Stimulated activated CD8-positive, alpha-beta memory T cell treated with anti-CD3 and anti-CD28 coated beads, Interleukin-12 subunit alpha, Interleukin-12 subunit beta, amount 100 ng/mL, for 1 hour (primary cell): ENCODE measurements at regions not wholly inside any gene's neighbourhood (a gene's known extent, or its start where the extent isn't known, plus 50 kb on each side); places are given as distances from the start of the nearest gene placed in this dataset.
"Not testable (repeated sequence)": the region's sequence is repeated elsewhere in the genome, so short reads cannot be mapped to it uniquely, and the experiment has no call there.

Experiments
- DNase-seq: peaks from one replicate; pipeline ENCODE4 v3.0.0-alpha.2; 2020; ENCODE audit warnings: low read depth

DNA sequence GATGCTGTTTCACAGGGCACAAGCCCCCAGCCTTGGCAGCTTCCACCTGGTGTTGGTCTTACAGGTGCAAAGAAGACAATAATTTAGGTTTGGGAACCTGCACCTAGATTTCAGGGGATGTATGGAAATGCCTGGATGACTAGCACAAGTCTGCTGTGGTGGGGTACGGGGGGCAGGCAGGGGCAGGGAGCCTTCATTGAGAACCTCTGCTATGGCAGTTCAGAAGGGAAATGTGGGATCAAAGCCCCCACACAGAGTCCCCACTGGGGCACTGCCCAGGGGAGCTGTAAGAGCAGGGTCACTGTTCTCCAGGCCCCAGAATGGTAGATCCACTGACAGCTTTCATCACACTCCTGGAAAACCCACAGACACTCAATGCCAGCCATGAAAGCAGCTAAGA lies 686.5 kb downstream of the FAM181B start:
- DNase-seq = no peak

DNA sequence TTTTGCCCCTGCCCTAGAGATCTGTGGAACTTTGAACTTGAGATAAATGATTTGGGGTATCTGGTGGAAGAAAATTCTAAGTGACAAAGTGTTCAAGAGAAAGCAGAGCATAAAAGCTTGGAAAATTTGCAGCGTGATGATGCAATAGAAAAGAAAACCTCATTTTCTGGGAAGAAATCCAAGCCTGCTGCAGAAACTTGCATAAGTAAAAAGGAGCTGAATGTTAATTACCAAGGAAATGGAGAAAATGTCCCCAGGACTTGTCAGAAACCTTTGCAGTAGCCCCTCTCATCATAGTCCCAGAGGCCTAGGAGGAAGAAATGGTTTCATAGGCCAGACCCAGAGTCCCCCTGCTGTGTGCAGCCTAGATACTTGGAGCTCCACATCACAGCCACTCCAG lies 686.9 kb downstream of the FAM181B start:
- no peak for DNase-seq

DNA sequence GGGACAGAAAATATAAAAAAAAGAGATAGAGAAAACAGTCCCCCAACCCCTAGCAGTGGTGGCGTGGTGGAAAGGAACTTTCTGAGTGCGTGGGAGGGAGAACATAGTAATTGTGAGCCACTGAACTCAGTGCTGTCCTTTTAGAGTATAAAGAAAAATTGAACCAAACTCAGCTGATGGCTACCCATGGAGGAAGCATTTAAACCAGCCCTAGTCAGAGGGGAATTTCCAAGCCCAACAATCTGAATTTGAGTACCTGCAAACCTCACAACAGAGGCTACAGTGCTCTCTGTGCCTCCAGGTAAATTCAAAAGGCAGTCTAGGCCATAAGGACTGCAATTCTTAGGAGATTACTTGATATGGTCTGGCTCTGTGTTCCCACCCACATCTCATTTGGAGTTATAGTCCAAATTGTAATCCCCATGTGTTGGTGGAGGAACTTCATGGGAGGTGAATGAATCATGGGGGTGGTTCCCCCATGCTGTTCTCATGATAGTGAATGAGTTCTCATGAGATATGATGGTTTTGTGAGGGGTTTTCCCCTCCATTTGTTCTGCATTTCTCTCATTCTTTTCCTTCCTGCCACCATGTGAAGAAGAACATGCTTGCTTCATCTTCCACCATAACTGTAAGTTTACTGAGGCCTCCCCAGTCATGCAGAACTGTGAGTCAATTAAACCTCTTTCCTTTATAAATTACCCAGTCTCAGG lies 687.8 kb downstream of the FAM181B start:
- no peak for DNase-seq

DNA sequence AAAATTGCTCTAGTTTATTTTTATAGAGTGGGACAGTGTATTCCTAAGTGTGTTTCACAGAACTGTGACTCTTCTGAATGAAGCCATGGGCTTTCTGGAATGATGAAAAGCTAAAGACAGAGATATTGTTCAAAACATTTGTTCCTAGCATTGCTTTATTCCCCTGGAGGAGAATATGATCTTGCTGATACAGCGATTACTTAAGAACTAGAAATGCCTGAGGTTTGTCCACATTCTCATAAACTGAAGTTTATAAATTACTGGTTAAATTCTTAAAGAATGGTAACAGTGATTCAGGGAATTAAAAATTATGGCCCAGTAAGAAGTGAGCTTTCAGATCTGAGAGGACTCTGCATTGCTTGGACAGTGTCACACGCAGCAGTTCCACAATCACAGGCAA lies 690.3 kb downstream of the FAM181B start:
- no peak for DNase-seq

DNA sequence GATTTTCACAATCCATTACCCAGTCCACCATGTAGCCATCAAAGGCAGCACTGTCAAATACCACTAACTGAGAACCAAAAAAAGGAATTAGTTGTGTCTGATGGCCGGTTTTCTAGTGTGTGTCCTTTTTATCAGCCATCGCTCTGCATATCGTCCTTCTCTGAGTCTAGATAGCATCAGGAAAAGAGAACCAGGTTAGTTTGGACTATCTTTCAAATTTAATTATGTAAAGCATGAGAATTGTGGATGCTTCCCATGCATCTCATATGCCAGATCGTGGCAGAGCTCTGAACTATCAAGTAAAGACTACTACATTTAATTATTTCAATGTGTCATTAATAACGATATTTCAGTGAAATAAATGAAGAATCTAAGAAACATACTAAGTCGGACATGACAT lies 691.9 kb downstream of the FAM181B start:
- DNase-seq = no peak

DNA sequence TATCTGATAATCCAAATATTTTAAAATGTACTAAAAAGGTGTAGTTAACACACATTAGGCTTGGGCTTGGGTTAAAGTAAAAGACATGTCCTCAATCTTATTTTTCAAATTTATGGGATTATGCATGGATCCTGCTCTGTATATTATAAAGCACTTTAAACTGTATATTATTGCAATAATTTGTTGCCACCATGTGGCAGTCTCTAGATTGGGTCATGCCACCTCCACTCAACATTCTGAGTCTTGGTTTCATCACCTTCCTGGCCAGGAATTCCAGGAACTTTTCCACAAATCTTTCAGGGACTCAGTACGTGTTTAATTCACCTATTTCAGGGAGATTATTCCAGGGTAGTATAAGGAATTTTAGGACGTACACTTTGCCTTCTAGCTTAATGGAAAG lies 695.5 kb downstream of the FAM181B start:
- no peak for DNase-seq

DNA sequence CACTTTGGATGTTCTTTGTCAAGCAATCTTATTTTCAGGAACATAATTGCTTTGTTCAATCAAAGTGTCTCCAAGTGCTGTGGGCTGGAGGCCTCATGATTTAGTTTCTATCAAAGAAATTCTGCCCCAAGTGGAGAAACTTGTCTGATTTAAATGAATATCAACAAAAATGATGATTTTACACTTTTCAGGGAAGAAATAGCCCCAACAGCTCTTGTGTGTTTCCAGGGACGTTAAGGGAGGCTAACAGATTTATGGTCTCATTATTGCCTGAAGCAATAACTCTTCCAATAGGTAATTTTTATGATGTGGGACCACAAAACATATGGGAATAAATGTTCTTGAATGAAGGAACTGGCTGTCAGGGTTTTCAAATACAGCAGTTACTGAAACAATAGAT lies 699.1 kb downstream of the FAM181B start:
- DNase-seq = no peak

DNA sequence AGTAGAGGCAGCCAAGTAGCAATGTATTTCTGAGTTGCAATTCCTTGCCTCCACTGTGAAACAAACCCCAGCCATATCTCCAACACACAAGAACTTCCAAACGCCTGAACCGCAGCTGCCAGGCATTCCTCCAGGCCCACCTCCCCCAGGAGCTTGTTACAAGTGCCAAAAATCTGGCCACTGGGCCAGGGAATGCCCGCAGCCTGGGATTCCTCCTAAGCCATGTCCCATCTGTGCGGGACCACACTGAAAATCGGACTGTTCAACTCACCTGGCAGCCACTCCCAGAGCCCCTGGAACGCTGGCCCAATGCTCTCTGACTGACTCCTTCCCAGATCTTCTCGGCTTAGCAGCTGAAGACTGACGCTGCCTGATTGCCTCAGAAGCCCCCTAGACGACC lies 706.3 kb downstream of the FAM181B start:
- not testable (repeated sequence) for DNase-seq

DNA sequence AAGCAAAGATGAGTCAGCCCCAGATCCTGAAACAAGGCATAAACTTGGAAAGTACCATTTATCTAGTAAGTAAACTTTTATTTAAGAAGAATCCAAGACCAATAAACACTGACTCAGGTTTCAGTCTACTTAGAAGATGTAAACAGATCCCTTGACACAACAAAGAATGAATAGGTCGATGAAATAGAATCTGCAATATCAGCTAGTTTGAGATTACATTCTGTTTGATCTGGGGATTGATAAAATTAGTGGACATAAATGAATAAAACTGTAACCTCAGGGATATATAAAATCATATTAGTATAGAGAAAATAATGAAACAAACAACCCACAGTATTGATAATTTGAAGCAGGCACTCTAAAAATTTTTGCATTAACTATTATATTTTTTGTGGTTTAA lies 708.9 kb downstream of the FAM181B start:
- DNase-seq = no peak

DNA sequence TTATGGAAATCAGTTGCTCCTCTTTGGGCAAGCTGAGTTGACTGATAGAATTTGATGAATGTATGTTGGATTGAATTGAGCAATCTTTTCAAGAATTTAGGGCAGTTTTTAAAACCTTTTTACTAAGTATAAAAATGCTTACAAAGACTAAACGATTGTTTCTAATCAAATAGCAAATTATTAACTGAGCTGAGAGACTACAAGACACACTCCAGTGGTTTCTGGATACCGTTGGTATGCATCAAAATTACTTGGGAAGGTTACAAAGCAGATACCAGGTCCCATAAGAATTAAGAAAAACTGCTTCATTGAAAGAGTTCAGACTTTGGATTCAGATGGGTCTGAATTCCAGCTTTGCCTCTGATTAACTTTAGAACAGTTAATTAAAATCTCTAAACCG lies 721.4 kb downstream of the FAM181B start:
- no peak for DNase-seq

DNA sequence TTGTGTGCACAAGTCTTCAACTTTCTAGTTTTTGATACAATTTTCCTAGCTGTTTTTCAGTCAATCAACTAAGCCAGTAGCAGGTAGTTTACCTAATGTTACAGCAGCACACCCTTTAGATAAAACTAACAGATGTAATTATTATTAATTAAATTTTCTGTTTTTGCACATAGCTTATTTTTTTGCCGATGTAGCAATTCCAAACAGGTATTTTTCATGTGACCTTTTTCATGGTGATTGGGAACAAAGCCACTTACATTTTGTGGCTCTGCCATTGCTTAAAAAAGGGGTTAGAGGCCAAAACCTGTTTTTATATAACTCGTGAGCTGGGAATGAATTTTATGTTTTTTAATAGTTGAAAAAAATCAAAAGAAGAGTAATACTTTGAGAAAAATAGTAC lies 724.5 kb downstream of the FAM181B start:
- DNase-seq = no peak

DNA sequence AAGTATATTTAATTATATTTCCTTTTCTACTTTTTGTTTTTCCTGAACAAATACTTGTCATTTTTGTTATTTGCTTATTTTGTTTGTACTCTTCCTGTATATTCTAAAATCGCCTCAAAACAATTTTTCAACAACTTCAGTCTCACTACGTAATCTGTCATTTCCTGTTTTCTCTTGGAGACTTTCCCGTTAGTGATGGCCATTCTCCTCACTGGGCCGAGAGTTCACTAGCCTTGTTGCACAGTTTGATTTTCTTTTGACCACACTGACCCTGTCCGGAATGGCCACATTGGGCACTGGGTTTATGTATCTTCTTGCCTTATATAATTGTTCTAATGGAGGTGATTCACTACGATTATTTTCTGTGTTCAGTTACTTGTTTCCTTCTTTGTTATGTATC lies 726.1 kb downstream of the FAM181B start:
- no peak for DNase-seq

DNA sequence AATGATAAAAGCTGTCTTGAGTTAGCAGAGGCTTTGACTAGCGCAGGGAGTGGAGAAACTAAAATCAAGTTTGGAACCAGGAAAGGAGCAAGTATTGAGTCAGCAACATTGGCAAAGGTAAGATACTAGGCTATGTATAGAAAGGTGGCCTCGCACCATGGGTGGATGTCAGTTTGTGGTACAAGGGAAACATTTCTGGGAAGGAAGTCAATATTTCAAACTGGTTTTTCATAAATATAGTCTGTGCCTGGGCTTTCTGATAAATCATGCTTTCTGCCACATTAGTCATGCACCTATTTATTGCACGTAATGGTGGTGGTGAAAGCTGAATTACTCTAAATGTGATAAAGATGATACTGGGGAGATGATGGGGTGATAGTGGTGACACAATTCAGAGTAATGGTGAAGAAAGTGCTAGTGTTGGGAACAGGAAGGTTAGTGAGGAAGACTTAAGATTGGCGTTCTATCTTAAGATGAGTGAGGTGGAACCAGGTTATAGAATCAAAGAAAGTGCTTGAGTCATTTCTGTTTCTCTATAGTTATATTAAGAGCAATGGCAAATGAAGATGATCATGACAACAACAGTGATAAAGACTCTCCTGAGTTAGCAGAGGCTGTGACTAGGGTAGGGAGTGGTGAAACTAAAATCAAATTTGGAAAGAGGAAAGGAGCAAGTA lies 729.0 kb downstream of the FAM181B start:
- DNase-seq = no peak

DNA sequence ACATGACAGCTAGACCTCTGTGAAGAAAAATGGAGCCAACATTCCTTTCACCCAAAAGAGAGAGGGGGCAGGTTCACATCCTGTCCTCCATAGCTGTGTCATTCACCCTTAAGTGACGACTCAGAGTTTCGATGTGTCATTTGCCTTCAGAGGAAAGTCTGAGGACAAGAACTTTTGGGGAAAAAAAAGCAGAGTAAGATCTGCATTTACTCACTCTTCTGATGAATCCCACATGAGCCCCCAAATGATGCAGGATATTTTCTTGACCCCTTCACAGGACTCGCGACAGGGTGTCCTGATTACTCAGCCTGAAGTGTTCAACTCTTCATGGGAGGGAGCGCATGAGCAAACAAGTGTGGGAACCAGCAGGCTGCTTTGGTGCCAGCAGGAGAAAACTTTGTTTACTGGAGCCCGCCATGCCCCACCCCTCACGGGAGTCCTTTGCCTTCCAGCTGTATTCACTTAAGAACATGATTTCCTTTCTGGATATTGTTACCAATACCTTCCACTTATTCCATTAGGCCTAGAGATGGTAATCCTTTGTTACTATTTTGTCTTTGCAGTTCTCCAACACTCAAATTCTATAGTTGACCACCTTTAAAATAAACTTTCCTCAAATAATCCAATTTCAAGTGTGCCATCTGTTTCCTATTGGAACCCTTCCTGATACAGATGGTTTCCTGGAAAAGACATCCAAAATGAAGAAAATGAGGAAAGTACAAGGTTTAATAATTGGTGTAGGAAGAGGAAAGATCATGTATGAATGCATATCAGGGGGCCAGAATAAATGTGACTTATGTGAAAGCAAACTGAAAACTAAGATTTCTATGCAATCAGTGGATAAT lies 729.8 kb downstream of the FAM181B start:
- no peak for DNase-seq

DNA sequence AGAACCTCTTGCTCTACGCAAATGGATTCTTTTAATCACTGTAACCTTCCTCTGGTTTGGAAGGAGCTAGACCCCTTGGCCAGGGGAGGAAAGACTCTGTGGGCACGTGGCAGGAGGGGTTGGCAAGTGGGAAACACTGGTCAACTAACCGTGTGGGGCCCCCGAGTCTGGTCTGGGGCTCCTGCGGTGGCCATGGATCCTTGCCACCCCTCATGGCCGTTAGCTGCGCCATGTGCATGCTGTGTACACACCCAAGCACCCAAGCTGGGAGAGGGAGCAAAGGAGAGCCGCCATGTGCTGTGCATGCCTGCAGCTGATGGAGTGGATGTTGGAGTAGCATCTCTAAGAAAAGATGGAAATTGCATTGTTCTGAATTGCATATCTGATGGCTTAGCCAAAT lies 730.6 kb downstream of the FAM181B start:
- no peak for DNase-seq

DNA sequence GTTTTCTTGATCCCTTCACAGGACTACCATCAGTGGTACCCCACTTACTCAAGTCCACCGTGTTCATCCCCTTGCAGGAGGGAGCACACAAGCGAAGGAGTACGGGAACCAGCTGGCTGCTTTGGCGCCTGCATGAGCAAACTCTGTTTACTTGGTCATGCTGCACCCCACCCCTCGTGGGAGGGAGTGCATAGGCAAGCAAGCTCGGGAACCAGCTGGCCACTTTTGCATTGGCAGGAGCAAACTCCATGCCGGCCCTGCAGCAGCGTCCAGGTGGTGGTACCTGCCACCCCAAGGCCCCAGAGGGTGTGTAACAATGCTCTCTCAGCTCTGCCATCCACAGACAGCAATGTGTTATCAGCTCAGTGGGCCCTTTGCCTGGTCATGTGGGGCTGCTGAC lies 737.8 kb downstream of the FAM181B start:
- no peak for DNase-seq

DNA sequence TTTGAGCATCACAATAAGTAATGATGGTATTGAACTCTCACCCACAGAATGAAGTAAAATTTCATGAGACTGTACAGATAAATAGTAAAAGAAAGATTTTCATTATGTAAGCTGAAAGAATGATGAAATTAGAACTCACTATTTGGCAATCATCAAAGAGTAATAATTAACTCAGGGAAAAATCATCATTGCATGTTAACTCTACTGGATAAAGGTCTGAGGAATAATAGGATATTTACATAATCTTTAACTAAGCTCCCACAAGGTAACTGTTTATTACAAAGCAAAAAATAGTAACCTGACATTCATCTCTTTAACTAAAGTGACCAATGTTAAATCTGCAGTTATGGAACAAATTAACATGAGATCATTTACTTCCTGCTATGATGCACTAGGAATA lies 739.9 kb downstream of the FAM181B start:
- no peak for DNase-seq

DNA sequence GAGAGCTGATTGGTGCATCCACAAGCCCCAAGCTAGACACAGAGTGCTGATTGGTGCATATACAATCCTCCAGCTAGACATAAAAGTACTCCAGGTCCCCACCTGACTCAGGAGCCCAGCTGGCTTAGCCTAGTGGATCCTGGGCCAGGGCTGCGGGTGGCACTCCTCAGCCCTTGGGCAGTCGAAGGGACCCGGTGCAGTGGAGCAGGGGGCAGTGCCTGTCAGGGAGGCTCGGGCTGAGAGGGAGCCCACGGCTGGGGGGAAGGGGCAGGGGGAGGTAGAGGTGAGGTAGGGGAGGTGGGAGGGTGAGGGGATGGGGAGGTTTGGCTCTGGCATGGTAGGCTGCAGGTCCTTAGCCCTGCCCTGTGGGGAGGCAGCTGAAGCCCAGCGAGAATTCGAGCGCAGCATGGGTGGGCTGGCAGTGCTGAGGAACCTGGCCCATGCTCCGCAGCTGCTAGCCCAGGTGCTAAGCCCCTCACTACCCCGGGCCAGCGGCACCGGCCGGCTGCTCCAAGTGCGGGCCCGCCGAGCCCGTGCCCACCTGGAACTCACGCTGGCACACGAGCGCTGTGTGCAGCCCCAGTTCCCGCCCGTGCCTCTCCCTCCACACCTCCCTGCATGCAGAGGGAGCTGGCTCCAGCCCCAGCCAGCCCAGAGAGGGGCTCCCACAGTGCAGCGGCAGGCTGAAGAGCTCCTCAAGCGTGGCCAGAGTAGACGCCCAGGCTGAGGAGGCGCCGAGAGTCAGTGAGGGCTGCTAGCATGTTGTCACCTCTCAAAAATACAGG lies 742.8 kb downstream of the FAM181B start:
- DNase-seq = no peak

DNA sequence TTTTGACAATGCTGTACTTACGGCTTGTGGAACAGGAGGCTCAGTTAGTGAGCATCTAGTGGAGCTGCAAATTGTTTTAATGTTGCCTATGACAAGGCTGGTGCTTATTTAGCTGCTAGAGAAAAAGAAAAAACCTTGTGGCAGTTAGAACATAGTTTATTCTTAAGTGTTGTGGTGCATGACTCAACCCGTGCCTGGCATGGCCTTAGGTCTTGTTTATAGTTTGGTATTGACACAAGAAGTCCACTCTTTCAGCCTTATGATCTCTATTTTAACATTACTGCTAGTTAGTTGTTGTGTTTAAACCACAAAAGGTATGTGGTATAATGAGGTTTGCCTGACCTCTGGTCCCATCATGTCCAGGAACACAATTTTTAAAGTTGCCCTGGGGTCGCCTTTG lies 744.6 kb downstream of the FAM181B start:
- no peak for DNase-seq

DNA sequence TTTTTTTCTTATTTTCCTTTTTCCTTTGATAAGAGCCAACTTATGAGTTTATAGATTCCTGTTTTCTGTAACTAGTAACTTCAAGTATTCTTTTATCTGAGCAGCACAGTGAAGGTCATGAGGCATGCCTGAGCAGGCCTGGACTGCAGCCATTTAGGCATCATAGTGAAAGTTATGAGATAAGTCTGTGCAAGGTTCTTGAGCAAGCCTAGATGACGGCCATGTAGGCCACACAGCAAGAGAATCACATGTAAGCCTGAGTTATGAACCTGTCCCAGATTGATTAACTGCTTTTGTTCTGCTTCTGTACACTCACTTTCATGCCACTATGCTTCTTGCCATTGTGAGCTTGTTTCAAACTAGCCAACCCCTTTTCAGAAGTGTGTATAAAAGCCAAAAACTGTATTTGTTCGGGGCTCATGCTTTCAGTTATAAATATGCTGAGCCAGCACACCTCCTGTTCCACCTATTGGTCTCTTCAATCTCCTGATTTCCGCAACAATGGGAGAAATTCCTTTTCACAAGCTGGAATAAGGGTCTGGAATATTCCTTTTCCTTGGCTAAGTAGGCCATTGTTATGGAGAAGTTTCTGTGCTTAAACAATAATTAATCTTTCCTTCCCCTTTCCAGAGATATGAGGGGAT lies 745.7 kb downstream of the FAM181B start:
- DNase-seq = no peak

DNA sequence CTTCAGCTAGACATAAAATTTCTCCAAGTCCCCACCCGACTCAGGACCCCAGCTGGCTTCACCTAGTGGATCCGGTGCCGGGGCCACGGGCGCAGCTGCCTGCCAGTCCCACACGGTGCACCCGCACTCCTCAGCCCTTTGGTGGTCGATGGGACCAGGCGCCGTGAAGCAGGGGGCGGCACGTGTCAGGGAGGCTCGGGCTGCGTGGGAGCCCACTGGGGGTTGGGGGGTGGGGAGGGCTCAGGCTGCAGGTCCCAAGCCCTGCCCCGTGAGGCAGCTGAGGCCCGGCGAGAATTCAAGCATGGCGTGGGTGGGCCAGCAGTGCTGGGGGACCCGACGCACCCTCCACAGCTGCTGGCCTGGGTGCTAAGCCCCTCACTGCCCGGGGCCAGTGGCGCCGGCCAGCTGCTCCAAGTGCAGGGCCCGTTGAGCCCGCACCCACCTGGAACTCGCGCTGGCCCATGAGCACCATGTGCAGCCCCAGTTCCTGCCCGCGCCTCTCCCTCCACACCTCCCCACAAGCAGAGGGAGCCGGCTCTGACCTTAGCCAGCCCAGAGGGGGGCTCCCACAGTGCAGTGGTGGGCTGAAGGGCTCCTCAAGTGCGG lies 747.0 kb downstream of the FAM181B start:
- DNase-seq = no peak
